ENCODE measurements at regions not wholly inside any gene's neighbourhood (a gene's known extent, or its start where the extent isn't known, plus 50 kb on each side); places are given as distances from the start of the nearest gene placed in this dataset.
"Not testable (repeated sequence)": the region's sequence is repeated elsewhere in the genome, so short reads cannot be mapped to it uniquely, and the experiment has no call there.

DNA sequence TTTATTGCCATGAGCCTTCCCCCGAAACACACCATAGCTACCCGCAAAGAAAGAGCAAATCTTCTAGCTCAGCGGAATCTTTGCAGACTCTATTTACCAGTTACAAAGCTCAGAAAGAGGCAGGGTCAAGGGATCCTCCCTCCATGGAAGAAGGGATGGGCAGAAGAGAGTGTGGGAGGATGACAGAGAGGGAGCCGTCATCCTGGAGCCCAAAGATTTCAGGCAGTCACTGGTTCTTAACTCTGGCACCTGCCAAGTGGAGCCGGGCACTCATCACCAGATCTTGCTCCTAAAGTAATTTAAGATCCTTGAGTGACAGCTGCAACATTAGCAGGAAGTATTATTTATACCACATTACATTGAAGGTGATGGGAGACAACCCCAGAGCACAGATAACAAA is 137.9 kb upstream of the NBPF9 start:
- DNase-seq (ENCODE audit: low read depth in 1 of 2, low spot score in 2 of 2); H2AK5ac ChIP-seq (ENCODE audit: low read depth, low read length); H3K27ac ChIP-seq (ENCODE audit: low read depth, low read length); H4K8ac ChIP-seq (ENCODE audit: extremely low read depth, insufficient read depth, low read length); H3K36me3 ChIP-seq (ENCODE audit: control insufficient read depth in 2 of 4, insufficient read depth in 4 of 4, low read length in 3 of 4); POLR2A ChIA-PET (ENCODE audit: partially characterized antibody); CTCF ChIA-PET (ENCODE audit: partially characterized antibody); H3K79me1 ChIP-seq (ENCODE audit: low read depth, low read length); H3K18ac ChIP-seq (ENCODE audit: extremely low read depth, low read length); H3K9me3 ChIP-seq (ENCODE audit: insufficient read depth in 2 of 2, low read depth in 1 of 2, low read length in 1 of 2); H2BK20ac ChIP-seq (ENCODE audit: low read length); H3K23me2 ChIP-seq (ENCODE audit: low read depth, low read length); H3K4me2 ChIP-seq (ENCODE audit: insufficient read depth in 1 of 2, low read depth in 2 of 2, low read length in 2 of 2); H2BK12ac ChIP-seq (ENCODE audit: low read depth, low read length); H2BK120ac ChIP-seq (replicated peaks; ENCODE audit: low read depth, low read length); H3K23ac ChIP-seq (ENCODE audit: insufficient read length); H3K4ac ChIP-seq (replicated peaks; ENCODE audit: insufficient read length, low read depth, low read length); H4K20me1 ChIP-seq (replicated peaks in 1 of 2; ENCODE audit: control insufficient read depth in 1 of 2, insufficient read depth in 2 of 2, low read length in 2 of 2); H3K9ac ChIP-seq (replicated peaks in 1 of 4; ENCODE audit: extremely low read depth in 1 of 4, low read depth in 3 of 4, low read length in 3 of 4); H3K27me3 ChIP-seq (replicated peaks in 1 of 4; ENCODE audit: control insufficient read depth in 3 of 4, extremely low read depth in 1 of 4, insufficient read depth in 3 of 4, low read length in 3 of 4); H3K4me1 ChIP-seq (replicated peaks in 1 of 4; ENCODE audit: control insufficient read depth in 3 of 4, insufficient read depth in 4 of 4, low read length in 3 of 4); H2BK5ac ChIP-seq (ENCODE audit: low read depth, low read length); H3K79me2 ChIP-seq (ENCODE audit: control insufficient read depth in 1 of 2, insufficient read depth in 2 of 2, low read length in 2 of 2); H2BK15ac ChIP-seq (ENCODE audit: low read length); H3K4me3 ChIP-seq (ENCODE audit: extremely low read depth in 1 of 4, insufficient read depth in 2 of 4, low read depth in 3 of 4, low read length in 4 of 4); FAIRE-seq; H3K56ac ChIP-seq (replicated peaks; ENCODE audit: insufficient read length, low read depth, low read length); H4K5ac ChIP-seq (ENCODE audit: insufficient read length, low read depth, low read length); H2AFZ ChIP-seq (ENCODE audit: low read length); H4K91ac ChIP-seq (replicated peaks; ENCODE audit: insufficient read length, low read length); H3K14ac ChIP-seq (ENCODE audit: insufficient read length): not testable (repeated sequence)
- no CpG with 5 or more reads among the region's 5 CpGs for WGBS, 2 experiments (ENCODE audit: extremely low coverage in 1 of 2, insufficient coverage in 1 of 2, insufficient read length in 1 of 2, insufficient replicate concordance in 2 of 2, low coverage in 1 of 2, low lambda C conversion rate in 2 of 2, missing lambda C conversion rate in 1 of 2)

- H3K36me3 ChIP-seq (ENCODE audit: control insufficient read depth in 2 of 4, insufficient read depth in 4 of 4, low read length in 3 of 4); H3K23ac ChIP-seq (ENCODE audit: insufficient read length); H2BK5ac ChIP-seq (ENCODE audit: low read depth, low read length); H3K56ac ChIP-seq (replicated peaks; ENCODE audit: insufficient read length, low read depth, low read length); H3K79me1 ChIP-seq (ENCODE audit: low read depth, low read length); POLR2A ChIA-PET (ENCODE audit: partially characterized antibody); H4K5ac ChIP-seq (ENCODE audit: insufficient read length, low read depth, low read length); H2AK5ac ChIP-seq (ENCODE audit: low read depth, low read length); H3K14ac ChIP-seq (ENCODE audit: insufficient read length); H2BK12ac ChIP-seq (ENCODE audit: low read depth, low read length); H2AFZ ChIP-seq (ENCODE audit: low read length); CTCF ChIA-PET (ENCODE audit: partially characterized antibody); H3K79me2 ChIP-seq (ENCODE audit: control insufficient read depth in 1 of 2, insufficient read depth in 2 of 2, low read length in 2 of 2); H3K4me1 ChIP-seq (replicated peaks in 1 of 4; ENCODE audit: control insufficient read depth in 3 of 4, insufficient read depth in 4 of 4, low read length in 3 of 4); DNase-seq (ENCODE audit: low read depth in 1 of 2, low spot score in 2 of 2); FAIRE-seq; H3K9me3 ChIP-seq (ENCODE audit: insufficient read depth in 2 of 2, low read depth in 1 of 2, low read length in 1 of 2); H3K4me2 ChIP-seq (ENCODE audit: insufficient read depth in 1 of 2, low read depth in 2 of 2, low read length in 2 of 2); H4K91ac ChIP-seq (replicated peaks; ENCODE audit: insufficient read length, low read length); H3K4ac ChIP-seq (replicated peaks; ENCODE audit: insufficient read length, low read depth, low read length); H3K23me2 ChIP-seq (ENCODE audit: low read depth, low read length); H4K8ac ChIP-seq (ENCODE audit: extremely low read depth, insufficient read depth, low read length); H3K27me3 ChIP-seq (replicated peaks in 1 of 4; ENCODE audit: control insufficient read depth in 3 of 4, extremely low read depth in 1 of 4, insufficient read depth in 3 of 4, low read length in 3 of 4); H3K18ac ChIP-seq (ENCODE audit: extremely low read depth, low read length); H2BK15ac ChIP-seq (ENCODE audit: low read length); H2BK20ac ChIP-seq (ENCODE audit: low read length); H3K9ac ChIP-seq (replicated peaks in 1 of 4; ENCODE audit: extremely low read depth in 1 of 4, low read depth in 3 of 4, low read length in 3 of 4); H2BK120ac ChIP-seq (replicated peaks; ENCODE audit: low read depth, low read length); H3K4me3 ChIP-seq (ENCODE audit: extremely low read depth in 1 of 4, insufficient read depth in 2 of 4, low read depth in 3 of 4, low read length in 4 of 4); H3K27ac ChIP-seq (ENCODE audit: low read depth, low read length); H4K20me1 ChIP-seq (replicated peaks in 1 of 2; ENCODE audit: control insufficient read depth in 1 of 2, insufficient read depth in 2 of 2, low read length in 2 of 2): not testable (repeated sequence)
- no CpG with 5 or more reads among the region's 4 CpGs for WGBS, 2 experiments (ENCODE audit: extremely low coverage in 1 of 2, insufficient coverage in 1 of 2, insufficient read length in 1 of 2, insufficient replicate concordance in 2 of 2, low coverage in 1 of 2, low lambda C conversion rate in 2 of 2, missing lambda C conversion rate in 1 of 2)
Observed at GRCh38 chr1:149243572-149243971, 140.2 kb upstream of the NBPF9 start.
